ENCODE measurements at regions not wholly inside any gene's neighbourhood (a gene's known extent, or its start where the extent isn't known, plus 50 kb on each side); places are given as distances from the start of the nearest gene placed in this dataset.

- peak; percentile 41 for TF ChIP-seq CTCF (conservative IDR thresholded peaks at IDR 0.05)
- Mint-ChIP-seq H3K27ac (ENCODE audit: unreplicated experiment) (no peak overlapping the region), H3K4me1 (no peaks in the 10 kb centered on the region), H3K9me3 (no peaks in the 10 kb centered on the region), H3K36me3 (ENCODE audit: low read depth) (no peaks in the 10 kb centered on the region), H3K27me3 (ENCODE audit: low read depth) (no peaks in the 10 kb centered on the region), H3K4me3 (no peak overlapping the region)
- peak; percentile 26 for DNase-seq (ENCODE audit: low read depth, low spot score)
These were observed 1272.6 kb downstream of the BRD1 start for GRCh38 chr22:48554893-48555572.

GRCh38 chr22:48553694-48554308 lies 1273.9 kb downstream of the BRD1 start:
- H3K4me1 Mint-ChIP-seq: no peaks in the 10 kb centered on the region
- no peaks in the 10 kb centered on the region for H3K9me3 Mint-ChIP-seq
- H3K27ac Mint-ChIP-seq (ENCODE audit: unreplicated experiment): no peak overlapping the region
- TF ChIP-seq CTCF (conservative IDR thresholded peaks at IDR 0.05): no peak
- no peak for DNase-seq (ENCODE audit: low read depth, low spot score)
- no peaks in the 10 kb centered on the region for H3K27me3 Mint-ChIP-seq (ENCODE audit: low read depth)
- H3K4me3 Mint-ChIP-seq: no peak overlapping the region
- H3K36me3 Mint-ChIP-seq (ENCODE audit: low read depth): no peaks in the 10 kb centered on the region

- no peaks in the 10 kb centered on the region for H3K27me3 Mint-ChIP-seq (ENCODE audit: low read depth)
These were observed 1274.6 kb downstream of the BRD1 start for GRCh38 chr22:48553119-48553518.

GRCh38 chr22:48551716-48552268 lies 1275.9 kb downstream of the BRD1 start:
- Mint-ChIP-seq H3K4me3 (no peak overlapping the region), H3K27ac (ENCODE audit: unreplicated experiment) (no peak overlapping the region), H3K36me3 (ENCODE audit: low read depth) (no peaks in the 10 kb centered on the region), H3K4me1 (no peaks in the 10 kb centered on the region), H3K9me3 (no peaks in the 10 kb centered on the region), H3K27me3 (ENCODE audit: low read depth) (no peaks in the 10 kb centered on the region)
- no peak for TF ChIP-seq CTCF (conservative IDR thresholded peaks at IDR 0.05)
- no peak for DNase-seq (ENCODE audit: low read depth, low spot score)

More at GRCh38 chr22:48553119-48553518, 1274.6 kb downstream of the BRD1 start:
- Mint-ChIP-seq H3K9me3 (no peaks in the 10 kb centered on the region), H3K4me1 (no peaks in the 10 kb centered on the region), H3K27ac (ENCODE audit: unreplicated experiment) (no peak overlapping the region), H3K36me3 (ENCODE audit: low read depth) (no peaks in the 10 kb centered on the region), H3K4me3 (no peak overlapping the region)
- TF ChIP-seq CTCF (conservative IDR thresholded peaks at IDR 0.05): no peak
- DNase-seq (ENCODE audit: low read depth, low spot score): no peak

GRCh38 chr22:48551061-48551460 lies 1276.6 kb downstream of the BRD1 start:
- TF ChIP-seq CTCF (conservative IDR thresholded peaks at IDR 0.05): no peak
- DNase-seq (ENCODE audit: low read depth, low spot score): no peak
- no peaks in the 10 kb centered on the region for H3K27me3 Mint-ChIP-seq (ENCODE audit: low read depth)
- H3K36me3 Mint-ChIP-seq (ENCODE audit: low read depth): no peaks in the 10 kb centered on the region
- H3K9me3 Mint-ChIP-seq: no peaks in the 10 kb centered on the region
- H3K4me1 Mint-ChIP-seq: no peaks in the 10 kb centered on the region
- no peak overlapping the region for H3K27ac Mint-ChIP-seq (ENCODE audit: unreplicated experiment)
- no peak overlapping the region for H3K4me3 Mint-ChIP-seq

Measured in neural crest cell (in vitro differentiated cells).